ENCODE measurements at regions not wholly inside any gene's neighbourhood (a gene's known extent, or its start where the extent isn't known, plus 50 kb on each side); places are given as distances from the start of the nearest gene placed in this dataset.

DNA sequence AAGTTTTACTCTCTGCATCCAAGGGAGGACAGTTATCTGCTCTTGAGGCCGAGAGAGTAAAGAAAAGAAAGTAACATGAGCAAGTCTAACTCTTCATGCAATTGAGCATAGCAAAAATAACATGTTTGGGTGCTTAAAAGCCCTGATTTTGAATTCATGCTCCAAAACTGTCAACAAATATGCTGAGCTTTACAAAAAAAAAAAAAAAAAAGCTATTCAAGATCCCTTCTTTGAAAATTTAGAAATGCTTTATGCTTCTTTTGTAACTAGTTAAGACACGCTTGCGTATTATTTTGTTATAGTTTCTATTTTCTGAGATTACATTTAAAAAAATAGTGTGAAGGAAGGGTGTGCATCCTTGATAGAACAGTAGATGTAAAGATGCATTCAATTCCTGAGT, 1733.0 kb downstream of the MRPL39 start:
- TF ChIP-seq, protein P1, sequence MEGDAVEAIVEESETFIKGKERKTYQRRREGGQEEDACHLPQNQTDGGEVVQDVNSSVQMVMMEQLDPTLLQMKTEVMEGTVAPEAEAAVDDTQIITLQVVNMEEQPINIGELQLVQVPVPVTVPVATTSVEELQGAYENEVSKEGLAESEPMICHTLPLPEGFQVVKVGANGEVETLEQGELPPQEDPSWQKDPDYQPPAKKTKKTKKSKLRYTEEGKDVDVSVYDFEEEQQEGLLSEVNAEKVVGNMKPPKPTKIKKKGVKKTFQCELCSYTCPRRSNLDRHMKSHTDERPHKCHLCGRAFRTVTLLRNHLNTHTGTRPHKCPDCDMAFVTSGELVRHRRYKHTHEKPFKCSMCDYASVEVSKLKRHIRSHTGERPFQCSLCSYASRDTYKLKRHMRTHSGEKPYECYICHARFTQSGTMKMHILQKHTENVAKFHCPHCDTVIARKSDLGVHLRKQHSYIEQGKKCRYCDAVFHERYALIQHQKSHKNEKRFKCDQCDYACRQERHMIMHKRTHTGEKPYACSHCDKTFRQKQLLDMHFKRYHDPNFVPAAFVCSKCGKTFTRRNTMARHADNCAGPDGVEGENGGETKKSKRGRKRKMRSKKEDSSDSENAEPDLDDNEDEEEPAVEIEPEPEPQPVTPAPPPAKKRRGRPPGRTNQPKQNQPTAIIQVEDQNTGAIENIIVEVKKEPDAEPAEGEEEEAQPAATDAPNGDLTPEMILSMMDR (IDR thresholded peaks at IDR 0.05) = no peak
- no peak for TF ChIP-seq POLR2A (IDR thresholded peaks at IDR 0.05)

All from vagina (tissue), 2 donors.